Activated naive CD4-positive, alpha-beta T cell treated with anti-CD3 and anti-CD28 coated beads, Interleukin-2, amount 50 U/mL, for 24 hours (primary cell): ENCODE measurements at regions not wholly inside any gene's neighbourhood (a gene's known extent, or its start where the extent isn't known, plus 50 kb on each side); places are given as distances from the start of the nearest gene placed in this dataset.
"Not testable (repeated sequence)": the region's sequence is repeated elsewhere in the genome, so short reads cannot be mapped to it uniquely, and the experiment has no call there.

Experiments used
- H3K27ac Mint-ChIP-seq: one replicate; pipeline ENCODE4 v1.8.0; 2021; ENCODE audit warnings: mild to moderate bottlenecking, mixed read lengths
- H3K27me3 Mint-ChIP-seq: one replicate; pipeline ENCODE4 v1.8.0; 2021; ENCODE audit warnings: mixed read lengths
- H3K36me3 Mint-ChIP-seq: one replicate; pipeline ENCODE4 v1.8.0; 2021; ENCODE audit warnings: mixed read lengths
- H3K4me1 Mint-ChIP-seq: one replicate; pipeline ENCODE4 v1.8.0; 2021; ENCODE audit warnings: mixed read lengths
- H3K4me3 Mint-ChIP-seq: one replicate; pipeline ENCODE4 v1.8.0; 2021; ENCODE audit warnings: mild to moderate bottlenecking, mixed read lengths
- H3K9me3 Mint-ChIP-seq: one replicate; pipeline ENCODE4 v1.8.0; 2021; ENCODE audit warnings: mixed read lengths

- H3K27ac Mint-ChIP-seq = no peak overlapping the region
- H3K9me3 Mint-ChIP-seq = no peaks in the 10 kb centered on the region
- H3K27me3 Mint-ChIP-seq = peaks cover 1% of the 10 kb centered on the region
- no peaks in the 10 kb centered on the region for H3K4me1 Mint-ChIP-seq
- no peak overlapping the region for H3K4me3 Mint-ChIP-seq
- no peaks in the 10 kb centered on the region for H3K36me3 Mint-ChIP-seq
These were observed 287.6 kb upstream of the HNRNPA3 start for GRCh38 chr2:176924909-176925534.

DNA sequence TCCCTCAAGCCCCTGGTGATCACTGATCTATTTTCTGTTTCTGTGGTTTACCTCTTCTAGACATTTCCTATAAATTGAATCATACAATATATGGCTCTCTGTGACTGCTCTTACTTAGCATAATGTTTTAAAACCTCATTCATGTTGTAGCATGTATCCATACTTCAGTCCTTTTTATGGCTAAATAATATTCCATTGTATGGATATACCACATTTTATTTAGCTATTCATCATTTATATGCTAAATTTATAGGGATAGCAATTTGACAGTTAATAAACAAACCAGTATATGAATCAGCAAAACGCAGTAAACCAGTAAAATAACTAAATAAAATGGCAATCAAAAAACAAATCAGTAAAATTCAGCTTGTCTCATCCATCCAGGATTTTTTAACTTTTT, 286.1 kb upstream of the HNRNPA3 start:
- Mint-ChIP-seq H3K4me1 (no peaks in the 10 kb centered on the region), H3K27me3 (no peaks in the 10 kb centered on the region), H3K9me3 (no peaks in the 10 kb centered on the region), H3K4me3 (no peak overlapping the region), H3K27ac (no peak overlapping the region), H3K36me3 (no peaks in the 10 kb centered on the region)

DNA sequence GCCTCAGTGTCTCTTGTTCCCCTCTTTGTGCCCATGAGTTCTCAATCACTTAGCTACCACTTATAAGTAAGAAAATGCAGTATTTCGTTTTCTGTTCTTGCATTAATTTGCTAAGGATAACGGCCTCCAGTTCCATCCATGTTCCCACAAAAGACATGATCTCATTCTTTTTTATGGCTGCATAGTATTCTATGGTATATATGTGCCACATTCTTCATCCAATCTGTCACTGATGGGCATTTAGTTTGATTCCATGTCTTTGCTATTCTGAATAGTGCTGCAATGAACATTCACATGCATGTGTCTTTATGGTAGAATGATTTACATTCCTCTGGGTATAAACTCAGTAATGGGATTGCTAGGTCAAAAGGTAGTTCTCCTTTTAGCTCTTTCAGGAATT, 283.2 kb upstream of the HNRNPA3 start:
- H3K27me3 Mint-ChIP-seq, H3K36me3 Mint-ChIP-seq, H3K4me3 Mint-ChIP-seq, H3K9me3 Mint-ChIP-seq, H3K4me1 Mint-ChIP-seq, H3K27ac Mint-ChIP-seq: not testable (repeated sequence)

GRCh38 chr2:176931588-176932563, 280.7 kb upstream of the HNRNPA3 start:
- Mint-ChIP-seq H3K4me1 (peaks cover 9% of the 10 kb centered on the region), H3K27me3 (no peaks in the 10 kb centered on the region), H3K9me3 (no peaks in the 10 kb centered on the region), H3K36me3 (no peaks in the 10 kb centered on the region), H3K4me3 (peak overlapping the region; percentile 31), H3K27ac (peak overlapping the region; percentile 78)

GRCh38 chr2:176934131-176934530, 278.5 kb upstream of the HNRNPA3 start:
- peaks cover 3% of the 10 kb centered on the region for H3K27me3 Mint-ChIP-seq
- no peaks in the 10 kb centered on the region for H3K9me3 Mint-ChIP-seq
- H3K27ac Mint-ChIP-seq = no peak overlapping the region
- H3K4me1 Mint-ChIP-seq = peaks cover 9% of the 10 kb centered on the region
- H3K4me3 Mint-ChIP-seq = no peak overlapping the region
- no peaks in the 10 kb centered on the region for H3K36me3 Mint-ChIP-seq

- Mint-ChIP-seq H3K4me3 (no peak overlapping the region), H3K27ac (no peak overlapping the region)
These were observed 277.7 kb upstream of the HNRNPA3 start for GRCh38 chr2:176934869-176935415.

GRCh38 chr2:176935543-176936102, 277.0 kb upstream of the HNRNPA3 start:
- H3K36me3 Mint-ChIP-seq = no peaks in the 10 kb centered on the region
- H3K9me3 Mint-ChIP-seq = no peaks in the 10 kb centered on the region
- peaks cover 5% of the 10 kb centered on the region for H3K27me3 Mint-ChIP-seq
- peaks cover 9% of the 10 kb centered on the region for H3K4me1 Mint-ChIP-seq
- no peak overlapping the region for H3K27ac Mint-ChIP-seq
- H3K4me3 Mint-ChIP-seq = no peak overlapping the region

More at GRCh38 chr2:176934869-176935415, 277.7 kb upstream of the HNRNPA3 start:
- Mint-ChIP-seq H3K36me3 (no peaks in the 10 kb centered on the region), H3K4me1 (peaks cover 9% of the 10 kb centered on the region), H3K9me3 (no peaks in the 10 kb centered on the region), H3K27me3 (peaks cover 3% of the 10 kb centered on the region)

DNA sequence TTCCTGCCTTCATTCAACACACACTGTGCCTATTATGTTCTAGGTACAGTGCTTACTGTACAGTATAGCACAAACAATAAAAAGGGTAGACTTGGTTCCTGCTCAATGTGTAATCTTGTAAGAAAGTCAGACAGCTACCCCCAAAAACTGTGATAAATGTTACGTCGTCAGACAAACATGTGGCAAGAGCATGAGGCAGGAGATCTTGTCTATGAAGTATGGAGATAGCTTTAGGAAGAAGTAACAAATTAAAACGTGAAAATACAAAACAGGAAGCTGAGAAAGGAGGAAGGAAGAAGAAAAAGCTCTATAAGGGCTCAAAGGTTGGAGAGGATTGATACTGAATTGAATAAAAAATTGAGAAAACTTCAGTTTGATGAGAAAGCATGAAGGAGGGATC, 276.2 kb upstream of the HNRNPA3 start:
- no peaks in the 10 kb centered on the region for H3K9me3 Mint-ChIP-seq
- H3K27ac Mint-ChIP-seq = no peak overlapping the region
- H3K4me1 Mint-ChIP-seq = peaks cover 9% of the 10 kb centered on the region
- no peak overlapping the region for H3K4me3 Mint-ChIP-seq
- H3K36me3 Mint-ChIP-seq = no peaks in the 10 kb centered on the region
- peaks cover 5% of the 10 kb centered on the region for H3K27me3 Mint-ChIP-seq

DNA sequence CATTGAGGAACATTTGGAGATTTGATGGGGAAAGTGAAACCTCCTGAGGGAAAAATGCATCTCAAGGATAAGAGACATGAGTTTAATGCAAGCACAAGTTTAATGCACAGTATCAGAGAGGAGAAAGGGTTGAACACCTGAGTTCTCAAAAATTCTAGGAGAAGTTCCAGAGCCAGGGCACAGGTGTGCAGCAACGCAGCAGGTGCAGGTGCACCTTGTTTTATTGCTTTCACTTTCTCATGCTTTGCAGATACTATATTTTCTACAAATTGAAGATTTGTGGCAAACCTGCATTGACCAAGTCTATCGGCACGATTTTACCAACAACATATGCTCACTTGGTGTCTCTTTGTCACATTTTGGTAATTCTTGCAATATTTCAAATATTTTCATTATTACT, 267.6 kb upstream of the HNRNPA3 start:
- Mint-ChIP-seq H3K36me3 (no peaks in the 10 kb centered on the region), H3K27ac (no peak overlapping the region), H3K4me3 (no peak overlapping the region), H3K4me1 (no peaks in the 10 kb centered on the region), H3K27me3 (peaks cover 2% of the 10 kb centered on the region), H3K9me3 (peaks cover 7% of the 10 kb centered on the region)

GRCh38 chr2:176947754-176948153, 264.8 kb upstream of the HNRNPA3 start:
- Mint-ChIP-seq H3K27me3 (no peaks in the 10 kb centered on the region), H3K27ac (no peak overlapping the region), H3K36me3 (peaks cover 3% of the 10 kb centered on the region), H3K4me3 (no peak overlapping the region), H3K4me1 (no peaks in the 10 kb centered on the region), H3K9me3 (peaks cover 13% of the 10 kb centered on the region)

DNA sequence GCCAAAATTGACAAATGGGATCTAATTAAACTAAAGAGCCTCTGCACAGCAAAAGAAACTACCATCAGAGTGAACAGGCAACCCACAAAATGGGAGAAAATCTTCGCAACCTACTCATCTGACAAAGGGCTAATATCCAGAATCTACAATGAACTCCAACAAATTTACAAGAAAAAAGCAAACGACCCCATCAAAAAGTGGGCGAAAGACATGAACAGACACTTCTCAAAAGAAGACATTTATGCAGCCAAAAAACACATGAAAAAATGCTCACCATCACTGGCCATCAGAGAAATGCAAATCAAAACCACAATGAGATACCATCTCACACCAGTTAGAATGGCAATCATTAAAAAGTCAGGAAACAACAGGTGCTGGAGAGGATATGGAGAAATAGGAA, 261.4 kb upstream of the HNRNPA3 start:
- H3K27ac Mint-ChIP-seq, H3K36me3 Mint-ChIP-seq, H3K27me3 Mint-ChIP-seq, H3K4me1 Mint-ChIP-seq, H3K4me3 Mint-ChIP-seq: not testable (repeated sequence)
- peaks cover 13% of the 10 kb centered on the region for H3K9me3 Mint-ChIP-seq

- H3K4me3 Mint-ChIP-seq = no peak overlapping the region
- H3K36me3 Mint-ChIP-seq = no peaks in the 10 kb centered on the region
- no peaks in the 10 kb centered on the region for H3K4me1 Mint-ChIP-seq
- peaks cover 12% of the 10 kb centered on the region for H3K27me3 Mint-ChIP-seq
- no peaks in the 10 kb centered on the region for H3K9me3 Mint-ChIP-seq
- H3K27ac Mint-ChIP-seq = no peak overlapping the region
These were observed 255.8 kb upstream of the HNRNPA3 start for GRCh38 chr2:176956791-176957190.

DNA sequence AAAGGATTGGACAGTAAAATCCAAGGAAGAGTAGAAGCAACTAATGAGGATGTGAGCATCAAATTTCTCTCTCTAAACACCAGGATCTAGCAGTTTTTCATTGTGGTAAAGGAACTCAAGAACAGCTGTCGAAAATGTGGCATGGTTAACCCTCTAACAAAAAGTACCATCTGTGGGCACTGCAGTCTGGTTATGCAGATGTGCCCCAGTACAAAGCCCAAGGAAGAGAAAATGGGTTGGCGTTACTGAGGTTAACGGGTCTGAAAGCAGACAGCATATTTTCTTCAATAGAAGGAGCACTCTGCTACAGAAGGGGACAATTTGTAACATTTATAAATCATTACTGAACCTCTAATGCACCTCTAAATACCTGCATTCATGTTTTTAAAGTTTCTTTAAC, 253.0 kb upstream of the HNRNPA3 start:
- H3K27me3 Mint-ChIP-seq = peaks cover 18% of the 10 kb centered on the region
- H3K4me3 Mint-ChIP-seq = no peak overlapping the region
- H3K9me3 Mint-ChIP-seq = no peaks in the 10 kb centered on the region
- no peaks in the 10 kb centered on the region for H3K36me3 Mint-ChIP-seq
- H3K4me1 Mint-ChIP-seq = no peaks in the 10 kb centered on the region
- no peak overlapping the region for H3K27ac Mint-ChIP-seq

DNA sequence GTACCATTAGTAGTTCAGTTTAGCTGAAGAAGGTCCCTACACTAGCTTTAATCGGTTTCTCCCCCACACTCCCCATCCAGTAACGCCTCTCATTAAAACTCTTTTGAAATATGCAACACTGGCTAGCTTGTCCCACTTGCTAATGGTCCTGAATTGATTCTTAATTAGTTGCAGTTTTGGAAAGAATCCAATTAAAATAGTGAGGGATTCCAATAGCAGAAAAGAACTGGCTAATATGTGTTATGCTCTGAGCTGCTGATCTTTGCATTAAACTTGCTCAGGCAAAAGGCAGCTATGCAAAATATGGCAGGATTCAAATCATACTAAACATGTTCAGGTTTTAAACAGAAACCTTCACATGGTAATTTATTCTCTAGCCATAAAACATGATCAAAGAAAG, 252.5 kb upstream of the HNRNPA3 start:
- no peaks in the 10 kb centered on the region for H3K4me1 Mint-ChIP-seq
- peaks cover 18% of the 10 kb centered on the region for H3K27me3 Mint-ChIP-seq
- no peaks in the 10 kb centered on the region for H3K36me3 Mint-ChIP-seq
- H3K9me3 Mint-ChIP-seq = no peaks in the 10 kb centered on the region
- no peak overlapping the region for H3K27ac Mint-ChIP-seq
- no peak overlapping the region for H3K4me3 Mint-ChIP-seq

DNA sequence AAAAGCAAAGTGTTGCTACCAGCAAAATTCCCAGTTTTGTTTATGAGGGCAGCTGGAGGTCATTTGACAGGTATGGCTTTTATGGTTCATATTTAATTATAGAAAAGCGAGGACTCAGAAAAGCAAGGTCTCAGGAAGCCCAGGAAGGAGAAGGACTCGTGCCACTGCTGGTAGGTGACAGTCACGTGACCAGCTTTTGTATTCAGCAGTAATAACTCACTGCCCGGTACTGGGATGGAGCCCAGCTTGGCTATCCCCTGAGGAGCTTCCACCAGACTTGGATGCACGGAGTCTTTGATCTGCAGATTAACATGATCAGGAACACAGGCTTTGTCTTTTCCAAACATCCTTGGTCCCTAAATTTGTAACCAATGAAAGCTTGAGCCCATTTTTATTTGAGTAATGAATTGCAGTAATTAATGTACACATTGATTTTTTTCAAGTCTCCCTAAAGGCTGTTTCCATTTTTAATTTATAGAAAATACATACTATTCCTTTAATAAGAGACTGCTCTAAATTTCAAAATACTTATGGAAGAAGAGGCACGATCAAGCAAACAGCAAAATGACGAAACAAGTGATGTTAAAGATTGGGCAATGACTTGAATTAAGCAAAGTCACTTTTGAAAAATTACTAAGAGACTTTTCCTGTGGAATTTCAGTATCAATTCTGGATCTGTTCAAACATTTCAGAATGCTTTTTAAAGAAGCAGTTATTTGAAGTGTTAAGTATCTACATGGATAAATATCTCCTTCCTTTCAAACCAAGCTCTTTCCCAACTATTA, 251.7 kb upstream of the HNRNPA3 start:
- Mint-ChIP-seq H3K27ac (no peak overlapping the region), H3K4me3 (no peak overlapping the region), H3K4me1 (no peaks in the 10 kb centered on the region), H3K9me3 (no peaks in the 10 kb centered on the region), H3K36me3 (no peaks in the 10 kb centered on the region), H3K27me3 (peaks cover 17% of the 10 kb centered on the region)
